ENCODE measurements at regions not wholly inside any gene's neighbourhood (a gene's known extent, or its start where the extent isn't known, plus 50 kb on each side); places are given as distances from the start of the nearest gene placed in this dataset.
A peak's percentile ranks its signal among the peaks of the same experiment; 100 is the strongest.

DNA sequence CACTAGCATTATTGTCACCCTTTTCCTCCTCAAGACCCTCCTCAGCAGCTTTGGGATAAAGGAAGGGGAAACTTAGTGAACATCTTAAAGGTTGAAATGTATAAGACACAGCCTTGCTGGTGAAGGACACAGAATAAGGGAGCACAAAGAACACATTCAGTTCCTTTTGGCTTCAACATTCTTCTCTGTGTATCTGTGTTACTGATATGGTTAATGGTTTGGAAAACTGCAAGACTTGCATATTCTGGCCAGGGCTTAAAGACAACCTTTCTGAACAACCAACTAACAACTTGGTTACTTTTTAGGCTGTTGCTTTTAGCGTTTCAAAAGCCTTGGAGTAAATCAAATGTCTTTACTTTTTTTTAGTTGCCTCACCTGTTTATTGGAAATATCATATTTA lies 680.5 kb downstream of the MECOM start:
- Histone ChIP-seq H3K4me1 (ENCODE audit: insufficient read depth, low read length) (no peaks in the 10 kb centered on the region), H3K36me3 (replicated peaks in 1 of 2; ENCODE audit: control insufficient read depth in 1 of 2, insufficient read depth in 2 of 2, low read length in 2 of 2) (no peaks in the 10 kb centered on the region), H3K4me2 (ENCODE audit: low read depth, low read length) (no peak overlapping the region), H3K79me2 (ENCODE audit: insufficient read depth, low read length) (no peaks in the 10 kb centered on the region), H3K27me3 (ENCODE audit: control insufficient read depth in 1 of 2, insufficient read depth in 2 of 2, low read length in 2 of 2) (no peaks in the 10 kb centered on the region), H3K4me3 (replicated peaks in 1 of 3; ENCODE audit: insufficient read depth in 1 of 3, low read depth in 2 of 3, low read length in 3 of 3) (no peak overlapping the region), H3K9ac (ENCODE audit: insufficient read depth, low read depth, low read length) (no peak overlapping the region), H3K9me3 (ENCODE audit: low read length) (no peaks in the 10 kb centered on the region), H4K20me1 (ENCODE audit: insufficient read depth, low read length) (no peaks in the 10 kb centered on the region), H3K27ac (ENCODE audit: extremely low read length, insufficient read depth, low read length) (no peak overlapping the region), H2AFZ (ENCODE audit: low read length) (no peak overlapping the region)
- no TSS peak for BruUV-seq (replicated peaks)
- 15% methylated on average over 1 of the region's 1 CpG for WGBS (ENCODE audit: low lambda C conversion rate)
- peak; percentile 2 to 50; a peak in 1 of 4 replicates for TF ChIP-seq MAFK (conservative IDR thresholded peaks at IDR 0.05 in 1 of 2, IDR thresholded peaks at IDR 0.05 in 1 of 2; ENCODE audit: low read length in 2 of 2)
- TF ChIP-seq MLX (CRISPR knock-in tag; IDR thresholded peaks at IDR 0.05) = no peak
- CTCF ChIA-PET (ENCODE audit: low intra/inter-chr PET ratio, low total read pairs) = no interaction called here
- in situ Hi-C loops (cut with HindIII; ENCODE audit: extremely low pct_ligation_motif_present, low pct_unique_long_range_greater_than_20kb) (no loop called here), intact Hi-C loops (cut with micrococcal nuclease; ENCODE audit: unreplicated experiment) (no loop called here)
- FAIRE-seq (no peak), ATAC-seq (no peak), DNase-seq (ENCODE audit: low spot score) (no peak)
- POLR2A ChIA-PET = no interaction called here

DNA sequence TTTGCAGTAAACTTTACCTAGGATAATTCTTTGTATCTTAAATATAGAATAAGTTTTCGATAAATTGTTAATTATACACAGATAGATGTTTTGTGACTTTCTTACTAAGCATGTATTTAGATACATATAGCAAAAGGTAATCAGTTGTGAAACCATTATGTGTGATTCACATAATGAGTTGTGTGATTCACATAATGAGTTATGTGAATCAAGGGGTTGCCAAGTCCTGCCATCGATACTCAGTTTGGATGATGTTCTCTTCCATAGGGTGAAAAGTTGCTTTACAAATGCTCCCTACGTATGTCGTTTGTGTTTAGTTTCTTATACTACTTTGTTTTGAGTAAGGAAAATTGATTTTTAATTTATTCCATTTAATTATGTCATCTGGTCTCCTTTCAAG lies 682.1 kb downstream of the MECOM start:
- Histone ChIP-seq H3K79me2 (ENCODE audit: insufficient read depth, low read length) (no peaks in the 10 kb centered on the region), H3K36me3 (replicated peaks in 1 of 2; ENCODE audit: control insufficient read depth in 1 of 2, insufficient read depth in 2 of 2, low read length in 2 of 2) (no peaks in the 10 kb centered on the region), H2AFZ (ENCODE audit: low read length) (no peak overlapping the region), H3K4me2 (ENCODE audit: low read depth, low read length) (no peak overlapping the region), H3K27me3 (ENCODE audit: control insufficient read depth in 1 of 2, insufficient read depth in 2 of 2, low read length in 2 of 2) (no peaks in the 10 kb centered on the region), H3K9ac (ENCODE audit: insufficient read depth, low read depth, low read length) (no peak overlapping the region), H3K4me1 (ENCODE audit: insufficient read depth, low read length) (no peaks in the 10 kb centered on the region), H3K27ac (ENCODE audit: extremely low read length, insufficient read depth, low read length) (no peak overlapping the region), H4K20me1 (ENCODE audit: insufficient read depth, low read length) (no peaks in the 10 kb centered on the region), H3K9me3 (ENCODE audit: low read length) (no peaks in the 10 kb centered on the region), H3K4me3 (replicated peaks in 1 of 3; ENCODE audit: insufficient read depth in 1 of 3, low read depth in 2 of 3, low read length in 3 of 3) (no peak overlapping the region)
- no peak for DNase-seq (ENCODE audit: low spot score)
- CTCF ChIA-PET (ENCODE audit: low intra/inter-chr PET ratio, low total read pairs) = no interaction called here
- TF ChIP-seq ZNF354B (CRISPR knock-in tag; IDR thresholded peaks at IDR 0.05) (no peak), RBAK (CRISPR knock-in tag; IDR thresholded peaks at IDR 0.05) (no peak), BRCA1 (CRISPR knock-in tag; IDR thresholded peaks at IDR 0.05) (no peak), NKX3-1 (CRISPR knock-in tag; IDR thresholded peaks at IDR 0.05) (no peak), NR2F1 (CRISPR knock-in tag; IDR thresholded peaks at IDR 0.05) (no peak), ZNF432 (CRISPR knock-in tag; IDR thresholded peaks at IDR 0.05; ENCODE audit: borderline replicate concordance) (no peak), RBM22 (optimal IDR thresholded peaks at IDR 0.05; ENCODE audit: low read length) (no peak)
- 45% methylated on average over 4 of the region's 4 CpGs for WGBS (ENCODE audit: low lambda C conversion rate)
- POLR2A ChIA-PET = no interaction called here
- in situ Hi-C loops (cut with HindIII; ENCODE audit: extremely low pct_ligation_motif_present, low pct_unique_long_range_greater_than_20kb) = no loop called here
- intact Hi-C loops (cut with micrococcal nuclease; ENCODE audit: unreplicated experiment) = no loop called here
- FAIRE-seq = no peak
- no TSS peak for BruUV-seq (replicated peaks)
- no peak for ATAC-seq
